Upper lobe of left lung (tissue), 6 donors: ENCODE measurements at regions not wholly inside any gene's neighbourhood (a gene's known extent, or its start where the extent isn't known, plus 50 kb on each side); places are given as distances from the start of the nearest gene placed in this dataset.
"Not testable (repeated sequence)": the region's sequence is repeated elsewhere in the genome, so short reads cannot be mapped to it uniquely, and the experiment has no call there.

Experiments
- ATAC-seq, 2 donors: fragments of 200-7000 bp; cut with Tn5 transposase; one replicate each; pipeline ENCODE4 v1.9.1; 2022; ENCODE audit warnings: mild to moderate bottlenecking in 2 of 2, moderate library complexity in 2 of 2; ENCODE audit not compliant: low FRiP score in 2 of 2
- DNase-seq, 2 donors: peaks; one replicate each; pipeline ENCODE4 v3.0.0-alpha.2; 2019 to 2020
- H3K27ac ChIP-seq, 4 donors: fragments of 200-600 bp; sonication (generic); one replicate each; pipeline ENCODE4 v1.5.1; 2016 to 2019
- H3K27me3 ChIP-seq, 4 donors: fragments of 200-600 bp; sonication (generic); one replicate each; pipeline ENCODE4 v1.5.1; 2017 to 2019
- H3K36me3 ChIP-seq, 4 donors: fragments of 200-600 bp; sonication (generic); one replicate each; pipeline ENCODE4 v1.5.1; 2016 to 2019
- H3K4me1 ChIP-seq, 4 donors: fragments of 200-600 bp; sonication (generic); one replicate each; pipeline ENCODE4 v1.5.1; 2018 to 2019
- H3K4me3 ChIP-seq, 4 donors: fragments of 200-600 bp; sonication (generic); one replicate each; pipeline ENCODE4 v1.5.1; 2017 to 2019; ENCODE audit warnings: mild to moderate bottlenecking in 2 of 4, moderate library complexity in 1 of 4
- H3K9me3 ChIP-seq, 4 donors: fragments of 200-600 bp; sonication (generic); one replicate each; pipeline ENCODE4 v1.5.1; 2018 to 2019
- CTCF ChIP-seq, 6 experiments: fragments of 450-650 bp in 4 of 6; fragments of 200-600 bp in 2 of 6; sonication (generic) in 2 of 6; IDR thresholded peaks; one replicate each; pipeline ENCODE4 v1.5.1; 2016 to 2019; ENCODE audit warnings: antibody characterized with exemption in 6 of 6
- EP300 ChIP-seq, 4 donors: sonication (generic); formaldehyde crosslinking; IDR thresholded peaks; one replicate each; pipeline ENCODE4 v1.5.1; 2017; ENCODE audit warnings: antibody characterized with exemption in 4 of 4, control low read depth in 2 of 4
- POLR2A ChIP-seq, 4 donors: fragments of 450-650 bp; IDR thresholded peaks; one replicate each; pipeline ENCODE4 v1.5.1; 2016 to 2017; ENCODE audit warnings: antibody characterized with exemption in 4 of 4, mild to moderate bottlenecking in 2 of 4
- POLR2AphosphoS5 ChIP-seq, 2 donors: sonication (generic); formaldehyde crosslinking; IDR thresholded peaks; one replicate each; pipeline ENCODE4 v1.5.1; 2017; ENCODE audit warnings: antibody characterized with exemption in 2 of 2
- WGBS, 2 donors: methylation state at CpG; one replicate each; pipeline ENCODE4 v1.1.5; 2017 to 2018; 5-methylcytosine and 5-hydroxymethylcytosine counted together
- donor health status: DM: no; HTN: no; CAD: no; lungs with moderate emphysema.
- donor health status: DM: no; HTN: yes; CAD: no; lungs with severe emphysema.

GRCh38 chr19:56912401-56913112 lies 72.0 kb upstream of the PEG3 start:
- DNase-seq = no peak
- no peak for ATAC-seq
- Histone ChIP-seq H3K4me3 (no peak overlapping the region), H3K27ac (no peak overlapping the region), H3K36me3 (no peaks in the 10 kb centered on the region), H3K27me3 (no peaks in the 10 kb centered on the region), H3K9me3 (peaks cover 0 to 3% (median 0%) of the 10 kb centered on the region in 4 donors), H3K4me1 (no peaks in the 10 kb centered on the region)
- 71 to 73% methylated on average over 10 of the region's 10 CpGs for WGBS, 2 donors
- TF ChIP-seq POLR2AphosphoS5 (IDR thresholded peaks at IDR 0.05) = no peak
- TF ChIP-seq POLR2A (IDR thresholded peaks at IDR 0.05) = no peak

DNA sequence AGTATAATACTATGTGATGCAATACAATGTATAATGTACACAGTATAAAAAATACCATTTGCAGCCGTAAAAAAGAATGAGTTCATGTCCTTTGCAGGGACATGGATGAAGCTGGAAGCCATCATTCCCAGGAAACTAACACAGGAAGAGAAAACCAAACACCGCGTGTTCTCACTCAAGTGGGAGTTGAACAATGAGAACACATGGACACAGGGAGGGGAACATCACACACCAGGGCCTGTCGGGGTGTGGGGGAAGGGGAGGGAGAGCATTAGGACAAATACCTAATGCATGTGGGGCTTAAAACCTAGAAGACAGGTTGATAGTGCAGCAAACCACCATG lies 72.6 kb upstream of the PEG3 start:
- 30 to 37% methylated on average over 4 of the region's 4 CpGs for WGBS, 2 donors
- not testable (repeated sequence) for DNase-seq, H3K4me1 ChIP-seq

DNA sequence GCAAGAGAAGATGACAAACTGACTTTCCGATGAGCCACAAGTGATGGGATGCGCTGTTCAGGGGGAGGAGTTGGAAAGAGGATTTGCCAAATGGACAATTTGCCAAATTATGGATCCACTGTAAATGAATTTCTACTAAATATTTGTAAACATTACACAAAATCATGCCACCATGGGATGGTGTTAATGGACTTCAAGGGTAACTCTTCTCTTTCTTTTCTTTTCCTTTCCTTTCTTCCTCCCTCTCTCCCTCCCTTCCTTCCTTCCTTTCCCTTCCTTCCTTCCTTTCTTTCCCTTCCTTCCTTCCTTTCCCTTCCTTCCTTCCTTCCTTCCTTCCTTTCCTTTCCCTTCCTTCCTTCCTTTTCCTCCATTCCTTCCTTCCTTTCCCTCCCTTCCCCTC lies 76.0 kb upstream of the PEG3 start:
- no peaks in the 10 kb centered on the region for H3K4me1 ChIP-seq
- no peak for ATAC-seq
- H3K9me3 ChIP-seq = no peaks in the 10 kb centered on the region
- TF ChIP-seq POLR2AphosphoS5 (IDR thresholded peaks at IDR 0.05) = no peak
- TF ChIP-seq POLR2A (IDR thresholded peaks at IDR 0.05) = no peak
- no peak for TF ChIP-seq EP300 (IDR thresholded peaks at IDR 0.05)
- no peak for TF ChIP-seq CTCF (IDR thresholded peaks at IDR 0.05)
- no peak for DNase-seq
- H3K4me3 ChIP-seq = no peak overlapping the region
- 88 to 96% methylated on average over 2 of the region's 2 CpGs for WGBS, 2 donors
- no peaks in the 10 kb centered on the region for H3K27me3 ChIP-seq
- H3K27ac ChIP-seq = no peak overlapping the region
- no peaks in the 10 kb centered on the region for H3K36me3 ChIP-seq

More for the DNA sequence above, 72.6 kb upstream of the PEG3 start:
- H3K27me3 ChIP-seq, H3K9me3 ChIP-seq, H3K27ac ChIP-seq, H3K36me3 ChIP-seq, H3K4me3 ChIP-seq, ATAC-seq: not testable (repeated sequence)

DNA sequence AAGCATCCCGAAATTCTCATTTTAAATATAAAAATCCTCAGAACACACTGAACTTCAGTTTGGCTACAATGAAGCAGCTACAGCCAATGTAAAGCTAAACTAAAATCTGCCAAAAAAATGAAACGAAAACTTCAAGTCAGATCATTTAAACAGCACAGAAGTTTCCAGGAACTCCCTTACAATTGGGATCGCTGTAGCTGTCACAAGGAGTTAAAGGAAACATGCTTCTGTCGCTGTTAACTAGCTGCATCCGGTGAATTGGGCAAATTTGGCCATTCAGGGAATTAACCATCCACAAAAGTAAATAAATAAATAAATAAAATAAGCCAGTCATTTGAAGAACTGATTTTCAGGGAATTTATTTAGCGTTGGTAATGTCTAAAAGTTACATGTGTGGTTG lies 77.0 kb upstream of the PEG3 start:
- no peak overlapping the region for H3K27ac ChIP-seq
- ATAC-seq (no peak), DNase-seq (no peak)
- WGBS, 2 donors = 34 to 50% methylated on average over 6 of the region's 6 CpGs
- H3K9me3 ChIP-seq = peaks cover 0 to 1% (median 0%) of the 10 kb centered on the region in 4 donors
- H3K4me1 ChIP-seq = no peaks in the 10 kb centered on the region
- no peak overlapping the region for H3K4me3 ChIP-seq
- H3K27me3 ChIP-seq = no peaks in the 10 kb centered on the region
- TF ChIP-seq POLR2AphosphoS5 (IDR thresholded peaks at IDR 0.05) (no peak), CTCF (IDR thresholded peaks at IDR 0.05) (no peak), POLR2A (IDR thresholded peaks at IDR 0.05) (no peak), EP300 (IDR thresholded peaks at IDR 0.05) (no peak)
- no peaks in the 10 kb centered on the region for H3K36me3 ChIP-seq

DNA sequence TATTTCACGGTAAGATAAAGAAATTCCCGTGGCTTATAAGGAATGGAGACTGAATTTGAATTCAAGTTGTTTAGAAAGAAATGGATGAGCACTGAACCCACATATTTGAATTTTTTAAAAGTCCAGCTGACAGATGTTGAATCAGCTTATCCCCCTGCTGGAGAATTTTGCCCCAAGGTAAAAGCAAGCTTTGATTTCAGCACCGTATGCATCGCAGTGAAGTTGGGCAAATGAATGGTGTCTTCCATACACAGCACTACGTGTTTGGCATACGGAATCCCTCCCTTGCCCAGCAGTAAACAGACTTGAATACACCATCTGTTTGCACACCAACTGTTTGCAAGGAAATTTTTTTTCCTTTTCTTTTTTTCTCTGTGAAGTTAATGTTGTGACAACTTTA lies 77.5 kb upstream of the PEG3 start:
- 38 to 55% methylated on average over 6 of the region's 6 CpGs for WGBS, 2 donors
- ATAC-seq = no peak
- no peak for TF ChIP-seq POLR2A (IDR thresholded peaks at IDR 0.05)
- no peak for TF ChIP-seq EP300 (IDR thresholded peaks at IDR 0.05)
- no peak for TF ChIP-seq CTCF (IDR thresholded peaks at IDR 0.05)
- no peak for TF ChIP-seq POLR2AphosphoS5 (IDR thresholded peaks at IDR 0.05)
- no peaks in the 10 kb centered on the region for H3K27me3 ChIP-seq
- no peaks in the 10 kb centered on the region for H3K4me1 ChIP-seq
- peaks cover 0 to 6% (median 2%) of the 10 kb centered on the region in 4 donors for H3K9me3 ChIP-seq
- no peak overlapping the region for H3K27ac ChIP-seq
- H3K4me3 ChIP-seq = no peak overlapping the region
- no peak for DNase-seq
- no peaks in the 10 kb centered on the region for H3K36me3 ChIP-seq

GRCh38 chr19:56918682-56919307 lies 78.3 kb upstream of the PEG3 start:
- no peaks in the 10 kb centered on the region for H3K4me1 ChIP-seq
- WGBS, 2 donors = 50 to 54% methylated on average over 7 of the region's 7 CpGs
- no peak overlapping the region for H3K4me3 ChIP-seq
- ATAC-seq (no peak), DNase-seq (no peak)
- H3K36me3 ChIP-seq = no peaks in the 10 kb centered on the region
- no peak overlapping the region for H3K27ac ChIP-seq
- H3K27me3 ChIP-seq = no peaks in the 10 kb centered on the region
- peaks cover 0 to 7% (median 5%) of the 10 kb centered on the region in 4 donors for H3K9me3 ChIP-seq
- TF ChIP-seq EP300 (IDR thresholded peaks at IDR 0.05) (no peak), POLR2AphosphoS5 (IDR thresholded peaks at IDR 0.05) (no peak), CTCF (IDR thresholded peaks at IDR 0.05) (no peak), POLR2A (IDR thresholded peaks at IDR 0.05) (no peak)
